ENCODE measurements at regions not wholly inside any gene's neighbourhood (a gene's known extent, or its start where the extent isn't known, plus 50 kb on each side); places are given as distances from the start of the nearest gene placed in this dataset.
A peak's percentile ranks its signal among the peaks of the same experiment; 100 is the strongest.

GRCh38 chr12:46629331-46630229 lies 196.2 kb downstream of the SLC38A4 start:
- Histone ChIP-seq H3K4me3 (ENCODE audit: control insufficient read depth in 2 of 3, extremely low read depth in 1 of 3, insufficient read depth in 2 of 3, low read depth in 1 of 3, low read length in 3 of 3) (no peak overlapping the region), H3K9me1 (ENCODE audit: control insufficient read depth, extremely low read depth, insufficient read depth, low read length) (no peaks in the 10 kb centered on the region), H3K9ac (ENCODE audit: control insufficient read depth, extremely low read depth, insufficient read depth, low read length) (no peak overlapping the region), H3K36me3 (ENCODE audit: control insufficient read depth in 2 of 2, extremely low read depth in 1 of 2, insufficient read depth in 2 of 2, low read length in 2 of 2) (no peaks in the 10 kb centered on the region), H3K79me2 (ENCODE audit: control insufficient read depth, insufficient read depth, low read length) (no peaks in the 10 kb centered on the region), H3K27ac (ENCODE audit: control insufficient read depth, insufficient read depth, low read length) (no peak overlapping the region), H2AFZ (ENCODE audit: control insufficient read depth, low read length) (no peak overlapping the region), H3K27me3 (ENCODE audit: control insufficient read depth, extremely low read depth, insufficient read depth, low read length) (no peaks in the 10 kb centered on the region), H3K9me3 (ENCODE audit: control insufficient read depth, low read depth, low read length) (no peaks in the 10 kb centered on the region), H4K20me1 (ENCODE audit: control insufficient read depth, extremely low read depth, insufficient read depth, low read length) (no peaks in the 10 kb centered on the region), H3K4me1 (ENCODE audit: control insufficient read depth, extremely low read depth, insufficient read depth, low read length) (no peaks in the 10 kb centered on the region), H3K4me2 (ENCODE audit: control insufficient read depth, extremely low read depth, insufficient read depth, low read depth, low read length) (no peak overlapping the region)
- no peak for TF ChIP-seq CTCF (optimal IDR thresholded peaks at IDR 0.05 in 1 of 3, IDR thresholded peaks at IDR 0.05 in 1 of 3, conservative IDR thresholded peaks at IDR 0.05 in 1 of 3; ENCODE audit: extremely low read depth in 1 of 3, insufficient read depth in 2 of 3, low read length in 3 of 3)
- no peak for TF ChIP-seq EZH2 (IDR thresholded peaks at IDR 0.05; ENCODE audit: low read length)
- peak; percentile 39 for FAIRE-seq
- no peak for DNase-seq (ENCODE audit: low read depth, low spot score)
- dilution Hi-C loops (cut with MboI; ENCODE audit: extremely low pct_ligation_motif_present, low sequenced_read_pairs), result no loop called here

DNA sequence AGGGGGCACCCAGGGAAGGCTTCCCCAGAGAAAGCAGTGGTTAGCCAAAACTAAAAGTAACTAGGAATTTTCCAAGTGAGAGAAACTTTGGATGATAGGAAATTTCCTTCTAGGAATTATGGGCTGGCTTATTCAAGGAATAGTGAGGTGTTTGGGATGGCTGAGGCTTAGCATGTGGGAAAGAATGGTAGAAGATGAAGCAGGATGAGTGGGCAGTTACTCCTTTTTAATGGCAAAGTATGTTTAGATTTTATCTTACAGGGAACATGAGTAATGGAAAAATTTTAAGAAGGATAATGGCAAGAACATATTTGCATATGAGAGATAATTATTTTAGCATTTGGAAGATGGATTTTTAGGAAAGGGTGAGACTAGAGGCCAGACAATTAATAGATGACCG lies 197.6 kb downstream of the SLC38A4 start:
- Histone ChIP-seq H3K79me2 (ENCODE audit: control insufficient read depth, insufficient read depth, low read length) (no peaks in the 10 kb centered on the region), H3K9me1 (ENCODE audit: control insufficient read depth, extremely low read depth, insufficient read depth, low read length) (no peaks in the 10 kb centered on the region), H3K36me3 (ENCODE audit: control insufficient read depth in 2 of 2, extremely low read depth in 1 of 2, insufficient read depth in 2 of 2, low read length in 2 of 2) (no peaks in the 10 kb centered on the region), H3K4me1 (ENCODE audit: control insufficient read depth, extremely low read depth, insufficient read depth, low read length) (no peaks in the 10 kb centered on the region), H3K27me3 (ENCODE audit: control insufficient read depth, extremely low read depth, insufficient read depth, low read length) (no peaks in the 10 kb centered on the region), H3K27ac (ENCODE audit: control insufficient read depth, insufficient read depth, low read length) (no peak overlapping the region), H4K20me1 (ENCODE audit: control insufficient read depth, extremely low read depth, insufficient read depth, low read length) (no peaks in the 10 kb centered on the region), H3K9ac (ENCODE audit: control insufficient read depth, extremely low read depth, insufficient read depth, low read length) (no peak overlapping the region), H2AFZ (ENCODE audit: control insufficient read depth, low read length) (no peak overlapping the region), H3K9me3 (ENCODE audit: control insufficient read depth, low read depth, low read length) (no peaks in the 10 kb centered on the region), H3K4me3 (ENCODE audit: control insufficient read depth in 2 of 3, extremely low read depth in 1 of 3, insufficient read depth in 2 of 3, low read depth in 1 of 3, low read length in 3 of 3) (no peak overlapping the region), H3K4me2 (ENCODE audit: control insufficient read depth, extremely low read depth, insufficient read depth, low read depth, low read length) (no peak overlapping the region)
- DNase-seq (ENCODE audit: low read depth, low spot score), result no peak
- no peak for TF ChIP-seq EZH2 (IDR thresholded peaks at IDR 0.05; ENCODE audit: low read length)
- TF ChIP-seq CTCF (optimal IDR thresholded peaks at IDR 0.05 in 1 of 3, IDR thresholded peaks at IDR 0.05 in 1 of 3, conservative IDR thresholded peaks at IDR 0.05 in 1 of 3; ENCODE audit: extremely low read depth in 1 of 3, insufficient read depth in 2 of 3, low read length in 3 of 3), result no peak
- no peak for FAIRE-seq
- dilution Hi-C loops (cut with MboI; ENCODE audit: extremely low pct_ligation_motif_present, low sequenced_read_pairs), result no loop called here

All from keratinocyte (primary cell).